ENCODE measurements at regions not wholly inside any gene's neighbourhood (a gene's known extent, or its start where the extent isn't known, plus 50 kb on each side); places are given as distances from the start of the nearest gene placed in this dataset.

GRCh38 chr12:130054803-130055202, 107.5 kb upstream of the FZD10 start:
- TF ChIP-seq MYC (IDR thresholded peaks at IDR 0.05; ENCODE audit: low read depth, low read length) (no peak), CTCF (IDR thresholded peaks at IDR 0.05; ENCODE audit: low read depth, low read length) (no peak)
